Natural killer cell treated with Interleukin-12 subunit alpha and Interleukin-12 subunit beta and Interleukin-15 and Interleukin-18, amount 100 ng/mL, for 72 hours (primary cell): ENCODE measurements at regions not wholly inside any gene's neighbourhood (a gene's known extent, or its start where the extent isn't known, plus 50 kb on each side); places are given as distances from the start of the nearest gene placed in this dataset.
"Not testable (repeated sequence)": the region's sequence is repeated elsewhere in the genome, so short reads cannot be mapped to it uniquely, and the experiment has no call there.

Source experiments
- ATAC-seq, 2 donors: fragments of 150-1000 bp; cut with Tn5 transposase in 1 of 2; sonication (Bioruptor Pico), chemical (Tn5 transposase) in 1 of 2; 2 replicates each; pipeline ENCODE4 v1.10.0; 2021
- DNase-seq: peaks from one replicate; pipeline ENCODE4 v3.0.0; 2022; ENCODE audit warnings: low spot score
- H3K27ac Mint-ChIP-seq, 2 donors: 1 replicate in 1 of 2; 2 replicates in 1 of 2; pipeline ENCODE4 v1.8.0; 2022; ENCODE audit warnings: mixed read lengths in 2 of 2, mild to moderate bottlenecking in 1 of 2, moderate library complexity in 1 of 2
- H3K27me3 Mint-ChIP-seq, 2 donors: 1 replicate in 1 of 2; 2 replicates in 1 of 2; pipeline ENCODE4 v1.8.0; 2022; ENCODE audit warnings: mixed read lengths in 2 of 2
- H3K36me3 Mint-ChIP-seq: one replicate; pipeline ENCODE4 v1.8.0; 2022; ENCODE audit warnings: mixed read lengths
- H3K4me1 Mint-ChIP-seq, 2 donors: 1 replicate in 1 of 2; 2 replicates in 1 of 2; pipeline ENCODE4 v1.8.0; 2022; ENCODE audit warnings: low read depth in 2 of 2, mixed read lengths in 2 of 2, mild to moderate bottlenecking in 1 of 2
- H3K4me3 Mint-ChIP-seq: one replicate; pipeline ENCODE4 v1.8.0; 2022; ENCODE audit warnings: mixed read lengths
- H3K9me3 Mint-ChIP-seq: 2 replicates; pipeline ENCODE4 v1.8.0; 2022; ENCODE audit warnings: mixed read lengths

DNA sequence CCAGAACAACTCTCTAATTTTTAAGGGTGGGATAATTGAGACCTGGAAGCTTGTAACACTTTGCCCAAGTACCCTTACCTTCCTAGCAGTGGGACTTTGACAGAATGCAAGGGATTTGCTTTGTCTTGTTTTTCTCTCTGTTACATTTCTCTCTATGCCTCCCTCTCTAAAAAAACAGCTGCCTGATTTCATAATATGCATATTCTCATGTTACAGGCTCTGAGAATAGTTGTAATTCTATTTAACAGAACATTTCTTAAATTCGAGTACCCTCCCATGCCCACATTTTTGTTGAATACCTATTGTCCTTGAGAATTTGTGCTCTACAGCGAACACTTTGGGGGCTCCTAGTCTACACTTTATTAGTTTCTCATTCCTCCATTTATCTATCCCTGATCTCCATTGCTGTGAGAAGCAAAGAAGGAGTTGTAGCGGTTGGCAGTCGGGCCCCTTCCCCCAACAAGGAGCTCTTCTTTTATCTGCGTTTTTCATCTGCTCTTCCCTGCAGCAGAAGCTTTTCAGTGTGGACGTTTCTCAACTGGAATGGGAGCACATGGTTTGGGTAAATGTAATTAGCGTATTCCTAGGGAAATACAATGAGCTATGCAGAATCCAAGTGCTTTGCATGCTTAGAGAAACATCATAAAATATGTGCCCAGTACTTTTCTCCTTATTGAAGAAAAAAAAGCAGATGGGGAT, 117.7 kb upstream of the CCDC90B start:
- ATAC-seq, result no peak
- Mint-ChIP-seq H3K9me3 (peaks cover 9% of the 10 kb centered on the region), H3K36me3 (no peaks in the 10 kb centered on the region), H3K27me3 (no peaks in the 10 kb centered on the region), H3K27ac (no peak overlapping the region), H3K4me3 (no peak overlapping the region), H3K4me1 (no peaks in the 10 kb centered on the region)
- no peak for DNase-seq

DNA sequence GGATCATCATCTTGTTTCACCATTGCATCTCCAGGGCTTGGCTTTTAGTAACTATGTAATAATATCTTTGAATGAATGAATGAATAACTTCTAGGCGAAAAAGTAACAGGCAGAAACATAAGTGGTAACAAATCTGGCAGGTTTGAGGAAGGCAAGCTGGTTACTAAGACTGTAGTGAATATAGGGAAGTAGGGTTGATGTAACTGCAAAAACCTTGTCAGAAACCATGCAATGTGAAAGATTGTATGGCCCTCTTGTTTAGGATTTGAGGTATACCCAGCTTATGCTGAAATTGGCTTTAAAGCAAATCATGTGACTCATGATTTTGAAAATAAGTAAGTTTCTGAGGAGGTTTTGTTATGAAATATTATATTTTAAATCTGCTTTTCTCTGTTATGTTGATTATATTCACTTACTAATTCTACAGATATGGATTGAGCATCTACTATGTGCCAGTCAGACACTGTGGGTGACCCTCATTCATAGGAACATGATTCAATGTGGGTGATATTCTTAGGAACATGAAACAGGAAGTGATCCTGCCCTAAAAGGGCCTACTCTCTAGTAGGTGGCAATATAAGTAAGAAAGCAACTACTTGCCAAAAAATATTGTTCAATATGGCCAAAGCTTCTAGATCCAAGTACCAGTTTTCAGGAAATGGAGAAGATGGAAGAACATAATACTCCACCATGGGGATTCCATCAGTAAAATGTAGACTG, 115.5 kb upstream of the CCDC90B start:
- no peak for DNase-seq
- H3K4me3 Mint-ChIP-seq, result no peak overlapping the region
- no peaks in the 10 kb centered on the region for H3K36me3 Mint-ChIP-seq
- H3K27ac Mint-ChIP-seq, result no peak overlapping the region
- H3K4me1 Mint-ChIP-seq, result no peaks in the 10 kb centered on the region
- H3K27me3 Mint-ChIP-seq, result no peaks in the 10 kb centered on the region
- peaks cover 9% of the 10 kb centered on the region for H3K9me3 Mint-ChIP-seq
- no peak for ATAC-seq

DNA sequence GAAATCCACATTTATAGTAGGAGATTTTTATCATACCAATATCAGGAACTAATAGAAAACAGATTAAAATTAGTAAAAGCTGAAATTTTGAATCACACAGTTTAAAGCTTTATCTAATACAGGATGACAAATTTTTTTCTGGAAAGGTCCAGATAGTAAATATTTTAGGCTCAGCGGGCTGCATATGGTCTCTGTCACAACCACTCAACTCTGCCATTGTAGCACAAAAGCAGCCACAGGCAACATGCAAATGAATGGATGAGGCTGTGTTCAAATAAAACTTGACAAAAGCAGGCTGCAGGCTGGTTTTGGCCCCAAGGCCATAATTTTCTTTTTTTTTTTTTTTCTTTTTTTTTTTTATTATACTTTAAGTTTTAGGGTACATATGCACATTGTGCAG, 108.2 kb upstream of the CCDC90B start:
- Mint-ChIP-seq H3K27ac (no peak overlapping the region), H3K9me3 (peaks cover 13% of the 10 kb centered on the region), H3K36me3 (no peaks in the 10 kb centered on the region), H3K27me3 (no peaks in the 10 kb centered on the region), H3K4me3 (no peak overlapping the region), H3K4me1 (no peaks in the 10 kb centered on the region)
- ATAC-seq (no peak), DNase-seq (no peak)

DNA sequence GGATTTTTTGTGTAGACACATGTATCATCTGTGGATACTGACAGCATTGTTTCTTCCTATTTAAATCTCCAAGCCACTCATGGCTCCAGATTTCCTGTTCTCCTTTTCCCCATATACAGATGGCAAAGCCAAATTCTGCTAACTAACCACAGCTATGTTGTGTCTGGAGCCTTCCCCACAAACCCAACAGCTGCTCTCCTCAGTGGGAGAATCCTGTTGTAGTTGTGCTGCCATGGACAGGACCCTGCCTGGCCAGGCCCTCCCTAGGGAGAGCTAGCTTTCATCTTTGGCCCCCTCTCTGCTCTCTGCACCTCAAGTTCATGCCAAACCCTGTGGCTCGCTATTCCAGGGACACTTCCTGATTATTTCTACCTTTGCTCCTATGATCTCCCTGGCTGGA, 106.4 kb upstream of the CCDC90B start:
- Mint-ChIP-seq H3K9me3 (peaks cover 13% of the 10 kb centered on the region), H3K4me3 (no peak overlapping the region), H3K27ac (no peak overlapping the region), H3K27me3 (no peaks in the 10 kb centered on the region), H3K4me1 (no peaks in the 10 kb centered on the region), H3K36me3 (no peaks in the 10 kb centered on the region)
- DNase-seq (no peak), ATAC-seq (no peak)

DNA sequence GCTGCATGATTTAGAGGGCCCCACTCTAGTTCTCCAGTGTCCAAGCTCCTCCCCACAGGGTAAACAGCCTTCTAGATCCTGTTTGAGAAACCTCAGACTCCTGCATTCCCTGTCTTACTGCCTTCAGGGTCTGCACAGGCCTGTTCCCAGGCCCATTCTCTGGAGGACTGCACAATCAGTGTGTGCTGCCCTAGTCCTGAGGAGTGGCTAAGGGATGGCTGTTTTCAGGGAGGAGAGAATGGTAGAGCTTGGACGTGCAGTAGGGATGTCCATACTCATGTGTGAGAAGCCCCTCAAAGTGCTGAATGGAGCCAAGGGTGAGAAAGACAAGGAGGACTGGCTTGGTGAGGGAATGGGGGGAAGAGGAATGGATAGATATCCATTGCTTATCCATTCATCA, 103.8 kb upstream of the CCDC90B start:
- Mint-ChIP-seq H3K9me3 (peaks cover 17% of the 10 kb centered on the region), H3K36me3 (peaks cover 9% of the 10 kb centered on the region), H3K4me1 (no peaks in the 10 kb centered on the region), H3K27ac (no peak overlapping the region), H3K27me3 (no peaks in the 10 kb centered on the region), H3K4me3 (no peak overlapping the region)
- ATAC-seq (peak in 1 of 2 donors; percentile 52), DNase-seq (no peak)

DNA sequence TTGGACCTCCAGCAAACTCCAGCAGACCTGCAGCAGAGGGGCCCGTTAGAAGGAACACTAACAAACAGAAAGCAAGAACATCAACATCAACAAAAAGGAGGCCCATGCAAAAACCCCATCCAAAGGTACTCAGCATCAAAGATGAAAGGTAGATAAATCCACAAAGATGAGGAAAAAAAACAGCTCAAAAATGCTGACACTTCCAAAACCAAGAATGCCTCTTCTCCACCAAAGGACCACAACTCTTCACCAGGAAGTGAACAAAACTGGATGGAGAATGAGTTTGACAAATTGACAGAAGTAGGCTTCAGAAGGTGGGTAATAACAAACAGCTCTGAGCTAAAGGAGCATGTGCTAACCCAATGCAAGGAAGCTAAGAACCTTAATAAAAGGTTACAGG, 97.7 kb upstream of the CCDC90B start:
- peaks cover 16% of the 10 kb centered on the region for H3K9me3 Mint-ChIP-seq
- peaks cover 20% of the 10 kb centered on the region for H3K36me3 Mint-ChIP-seq
- not testable (repeated sequence) for DNase-seq, H3K4me1 Mint-ChIP-seq, H3K27ac Mint-ChIP-seq, H3K4me3 Mint-ChIP-seq, H3K27me3 Mint-ChIP-seq, ATAC-seq

DNA sequence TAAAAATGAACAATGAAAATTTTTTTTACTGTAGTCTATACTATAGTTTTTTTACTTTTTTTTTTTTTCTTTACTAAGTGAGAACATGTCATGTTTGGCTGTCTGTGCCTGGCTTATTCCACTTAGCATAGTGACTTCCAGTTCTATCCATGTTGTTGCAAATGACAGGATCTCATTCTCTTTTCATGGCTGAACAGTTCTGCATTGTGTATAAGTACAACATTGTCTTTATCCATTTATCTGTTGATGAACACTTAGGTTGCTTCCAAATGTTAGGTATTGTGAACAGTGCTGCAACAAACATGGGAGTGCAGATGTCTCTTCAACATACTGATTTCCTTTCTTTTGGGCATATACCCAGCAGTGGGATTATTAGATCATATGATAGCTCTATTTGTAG, 88.1 kb upstream of the CCDC90B start:
- H3K27me3 Mint-ChIP-seq, result no peaks in the 10 kb centered on the region
- no peaks in the 10 kb centered on the region for H3K36me3 Mint-ChIP-seq
- peaks cover 6% of the 10 kb centered on the region for H3K9me3 Mint-ChIP-seq
- H3K27ac Mint-ChIP-seq, result no peak overlapping the region
- no peak overlapping the region for H3K4me3 Mint-ChIP-seq
- ATAC-seq (no peak), DNase-seq (no peak)
- no peaks in the 10 kb centered on the region for H3K4me1 Mint-ChIP-seq

DNA sequence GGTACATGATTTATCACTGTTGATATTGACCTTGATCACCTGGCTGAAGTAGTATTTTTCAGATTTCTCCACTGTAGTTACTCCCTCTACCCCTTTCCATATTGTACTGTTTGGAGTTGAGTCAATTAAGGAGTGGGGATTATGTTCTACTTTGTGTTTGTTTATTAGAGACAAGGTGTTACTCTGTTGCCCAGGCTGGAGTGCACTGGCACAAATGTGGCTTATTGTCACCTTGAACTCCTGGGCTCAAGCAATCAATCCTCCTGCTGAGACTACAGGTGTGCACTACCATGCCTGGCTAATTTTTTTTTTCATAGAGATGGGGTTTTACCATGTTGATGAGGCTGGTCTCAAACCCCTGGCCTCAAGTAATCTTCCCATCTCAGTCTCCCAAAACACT, 85.3 kb upstream of the CCDC90B start:
- no peak overlapping the region for H3K4me3 Mint-ChIP-seq
- H3K4me1 Mint-ChIP-seq, result no peaks in the 10 kb centered on the region
- no peaks in the 10 kb centered on the region for H3K27me3 Mint-ChIP-seq
- H3K9me3 Mint-ChIP-seq, result peaks cover 13% of the 10 kb centered on the region
- DNase-seq, result no peak
- H3K27ac Mint-ChIP-seq, result no peak overlapping the region
- ATAC-seq, result no peak
- peaks cover 8% of the 10 kb centered on the region for H3K36me3 Mint-ChIP-seq

DNA sequence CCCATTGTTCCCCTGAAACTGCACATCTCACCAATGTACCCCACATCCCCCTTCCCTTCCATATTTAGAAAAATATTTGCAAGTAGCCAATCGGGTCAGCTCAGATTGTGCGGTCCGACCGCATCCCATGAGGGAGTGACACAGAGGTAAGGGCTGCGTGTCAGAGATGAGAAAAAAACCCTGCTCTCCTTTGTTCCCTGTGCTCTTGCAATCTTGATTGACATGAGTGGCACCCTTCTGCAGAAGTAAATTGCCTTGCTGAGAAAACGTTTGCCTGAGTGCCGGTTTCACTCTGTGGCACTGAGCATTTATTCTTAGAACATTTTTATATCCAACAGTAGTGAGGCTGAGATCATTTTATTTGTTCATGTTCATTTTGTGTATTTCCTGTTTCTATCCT, 81.6 kb upstream of the CCDC90B start:
- Mint-ChIP-seq H3K9me3 (peaks cover 9% of the 10 kb centered on the region), H3K4me3 (no peak overlapping the region), H3K27me3 (no peaks in the 10 kb centered on the region), H3K27ac (no peak overlapping the region), H3K4me1 (no peaks in the 10 kb centered on the region), H3K36me3 (peaks cover 8% of the 10 kb centered on the region)
- no peak for DNase-seq
- no peak for ATAC-seq

DNA sequence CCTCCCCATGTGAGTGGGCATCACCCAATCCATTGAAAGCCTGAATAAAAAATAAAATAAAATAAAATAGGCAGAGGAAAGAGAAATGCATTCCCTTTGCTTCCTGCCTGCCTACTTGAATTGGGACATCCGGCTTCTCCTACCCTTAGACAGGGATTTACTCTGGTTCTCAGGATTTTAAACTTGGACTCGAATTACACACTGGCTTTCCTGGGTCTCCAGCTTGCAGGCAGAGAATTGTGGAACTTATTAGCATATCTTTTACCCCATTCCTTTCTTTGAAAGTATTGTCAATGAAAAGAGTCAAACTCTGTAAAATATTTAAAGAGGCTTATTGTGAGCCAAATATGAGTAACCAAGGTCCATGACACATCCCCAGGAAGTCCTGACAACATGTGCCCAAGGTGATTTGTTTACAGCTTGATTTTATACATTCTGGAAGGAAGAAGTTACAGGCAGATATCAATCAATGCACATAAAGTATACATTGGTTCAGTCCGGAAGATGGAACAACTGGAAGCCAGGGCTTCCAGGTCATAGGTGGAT, 78.4 kb upstream of the CCDC90B start:
- Mint-ChIP-seq H3K27me3 (peaks cover 0 to 7% of the 10 kb centered on the region in 2 donors), H3K36me3 (peaks cover 8% of the 10 kb centered on the region), H3K4me1 (no peaks in the 10 kb centered on the region), H3K9me3 (peaks cover 9% of the 10 kb centered on the region), H3K27ac (no peak overlapping the region), H3K4me3 (no peak overlapping the region)
- DNase-seq, result no peak
- ATAC-seq, result no peak

DNA sequence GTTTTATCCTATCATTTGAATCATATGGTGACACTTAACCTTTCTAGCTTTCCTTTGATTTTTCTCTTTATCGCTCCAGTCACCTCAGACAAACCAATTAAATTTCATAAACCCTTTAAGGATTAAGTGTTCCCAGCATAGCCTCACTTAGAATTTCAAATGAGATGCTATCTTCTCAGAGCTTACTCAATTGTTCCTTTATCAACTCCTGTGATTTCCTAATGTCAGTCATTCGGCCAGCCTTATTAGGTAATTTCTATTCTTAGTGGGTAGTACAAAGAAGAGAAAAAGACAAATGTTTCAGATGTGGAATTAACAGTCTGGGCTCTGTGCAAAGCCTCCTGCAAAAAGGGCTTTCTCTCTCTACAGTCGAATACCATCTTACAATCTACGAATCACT, 77.1 kb upstream of the CCDC90B start:
- no peak overlapping the region for H3K4me3 Mint-ChIP-seq
- no peaks in the 10 kb centered on the region for H3K4me1 Mint-ChIP-seq
- peaks cover 9% of the 10 kb centered on the region for H3K9me3 Mint-ChIP-seq
- peaks cover 0 to 7% of the 10 kb centered on the region in 2 donors for H3K27me3 Mint-ChIP-seq
- no peak for DNase-seq
- peaks cover 8% of the 10 kb centered on the region for H3K36me3 Mint-ChIP-seq
- no peak for ATAC-seq
- no peak overlapping the region for H3K27ac Mint-ChIP-seq

DNA sequence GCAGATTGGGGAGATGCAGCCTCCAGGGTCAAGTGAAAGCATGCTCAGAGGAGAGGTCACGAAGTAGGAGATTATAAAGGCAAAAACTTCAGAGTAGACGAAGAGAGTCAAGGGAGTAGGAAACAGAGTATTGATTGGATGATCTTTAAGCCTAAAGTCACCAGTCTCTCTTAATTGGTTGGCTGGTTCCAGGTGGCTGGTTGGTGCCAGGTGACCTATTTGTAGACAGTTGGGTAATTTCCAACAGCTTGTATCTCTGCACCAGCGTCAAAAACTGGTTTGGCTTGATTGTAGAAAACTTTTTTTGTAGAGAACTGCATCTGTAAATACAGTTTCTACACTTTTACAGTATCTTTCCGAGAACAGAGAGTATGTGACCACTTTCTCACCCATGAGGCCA, 75.7 kb upstream of the CCDC90B start:
- H3K27ac Mint-ChIP-seq, result no peak overlapping the region
- no peaks in the 10 kb centered on the region for H3K36me3 Mint-ChIP-seq

DNA sequence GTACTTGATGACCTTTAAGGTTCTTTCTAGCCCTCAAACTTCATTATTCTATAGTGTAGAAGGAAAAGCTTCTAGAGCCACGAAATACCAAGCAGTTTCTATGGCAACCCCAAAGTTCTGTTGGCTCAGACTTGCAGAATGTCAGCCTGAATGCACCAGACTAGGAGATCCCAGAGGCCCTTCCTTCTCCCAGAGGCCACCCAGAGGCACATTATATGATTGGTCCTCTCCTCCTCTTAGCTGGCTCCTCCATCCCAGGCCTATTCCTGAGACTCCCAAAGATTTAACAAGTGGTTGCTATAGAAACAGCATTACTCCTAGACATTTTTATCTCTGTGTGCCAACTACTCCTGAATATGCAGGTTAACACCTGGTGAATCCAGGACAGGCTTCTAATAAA, 69.2 kb upstream of the CCDC90B start:
- H3K9me3 Mint-ChIP-seq, result peaks cover 6% of the 10 kb centered on the region
- H3K4me1 Mint-ChIP-seq, result no peaks in the 10 kb centered on the region
- H3K36me3 Mint-ChIP-seq, result no peaks in the 10 kb centered on the region
- H3K4me3 Mint-ChIP-seq, result no peak overlapping the region
- H3K27me3 Mint-ChIP-seq, result peaks cover 0 to 5% of the 10 kb centered on the region in 2 donors
- no peak overlapping the region for H3K27ac Mint-ChIP-seq
- ATAC-seq, result no peak
- DNase-seq, result no peak

More for the DNA sequence above, 75.7 kb upstream of the CCDC90B start:
- no peak overlapping the region for H3K4me3 Mint-ChIP-seq
- DNase-seq, result no peak
- H3K9me3 Mint-ChIP-seq, result peaks cover 2% of the 10 kb centered on the region
- peaks cover 0 to 7% of the 10 kb centered on the region in 2 donors for H3K27me3 Mint-ChIP-seq
- no peaks in the 10 kb centered on the region for H3K4me1 Mint-ChIP-seq
- no peak for ATAC-seq

DNA sequence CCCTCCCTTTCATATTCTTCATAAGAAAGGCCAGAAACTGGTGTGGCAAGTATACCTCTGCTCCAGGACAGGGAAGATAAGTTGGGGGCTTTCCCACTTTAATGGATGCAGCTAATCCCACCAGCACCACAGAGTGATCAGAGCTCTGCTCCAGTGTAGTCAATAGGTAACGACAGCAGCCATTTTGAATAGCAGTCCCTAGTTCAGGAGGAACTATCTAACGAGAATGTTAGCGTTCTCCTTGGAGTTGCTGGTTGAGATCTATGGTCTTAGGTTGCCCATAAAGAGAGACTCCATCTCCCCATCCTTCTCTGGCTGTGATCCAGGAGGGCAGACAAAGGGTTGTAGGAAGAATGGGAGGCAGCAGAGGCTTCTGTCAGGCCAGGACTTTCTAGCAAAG, 64.0 kb upstream of the CCDC90B start:
- no peak for DNase-seq
- Mint-ChIP-seq H3K4me3 (no peak overlapping the region), H3K27ac (no peak overlapping the region)

More for the DNA sequence above, 64.0 kb upstream of the CCDC90B start:
- H3K4me1 Mint-ChIP-seq, result no peaks in the 10 kb centered on the region
- H3K9me3 Mint-ChIP-seq, result peaks cover 6% of the 10 kb centered on the region
- no peaks in the 10 kb centered on the region for H3K36me3 Mint-ChIP-seq
- H3K27me3 Mint-ChIP-seq, result peaks cover 0 to 11% of the 10 kb centered on the region in 2 donors
- no peak for ATAC-seq
